MCF 10A (cell line): ENCODE measurements at regions not wholly inside any gene's neighbourhood (a gene's known extent, or its start where the extent isn't known, plus 50 kb on each side); places are given as distances from the start of the nearest gene placed in this dataset.

Experiments used
- BruUV-seq: library from RNA; stranded (reverse); fragments of 400-500 nt; replicated peaks from 2 replicates; lab custom pipeline; 2021; lab: Mats Ljungman, UMichigan
- CTCF ChIA-PET: fragments of 300-600 bp; sonication (Branson Sonifier 250); formaldehyde crosslinking; extraction: SDS; loops from one replicate; lab custom pipeline; 2021; ENCODE audit warnings: antibody characterized with exemption, inconsistent platforms; lab: Yijun Ruan, JAX
- POLR2A ChIA-PET: fragments of 300-600, 350-650 bp; sonication (Branson Sonifier 250); formaldehyde crosslinking; extraction: SDS; loops from one replicate; lab custom pipeline; 2020; ENCODE audit warnings: antibody characterized with exemption, inconsistent platforms; lab: Yijun Ruan, JAX
- DNase-seq: peaks from one replicate; pipeline ENCODE4 v3.0.0-alpha.2; 2018; ENCODE audit not compliant: unreplicated experiment
- H3K27ac Mint-ChIP-seq: one replicate; pipeline ENCODE4 v1.8.0; 2022; ENCODE audit warnings: mild to moderate bottlenecking, low read depth, mixed read lengths; ENCODE audit not compliant: unreplicated experiment
- H3K27me3 Mint-ChIP-seq: one replicate; pipeline ENCODE4 v1.8.0; 2022; ENCODE audit warnings: mixed read lengths; ENCODE audit not compliant: insufficient read depth, unreplicated experiment
- H3K36me3 Mint-ChIP-seq: one replicate; pipeline ENCODE4 v1.8.0; 2022; ENCODE audit warnings: mild to moderate bottlenecking, moderate library complexity, mixed read lengths; ENCODE audit not compliant: insufficient read depth, unreplicated experiment
- H3K4me1 Mint-ChIP-seq: one replicate; pipeline ENCODE4 v1.8.0; 2022; ENCODE audit warnings: mixed read lengths; ENCODE audit not compliant: insufficient read depth, unreplicated experiment
- H3K4me3 Mint-ChIP-seq: one replicate; pipeline ENCODE4 v1.8.0; 2022; ENCODE audit warnings: mild to moderate bottlenecking, moderate library complexity, mixed read lengths; ENCODE audit not compliant: unreplicated experiment
- H3K9me3 Mint-ChIP-seq: one replicate; pipeline ENCODE4 v1.8.0; 2022; ENCODE audit warnings: mixed read lengths; ENCODE audit not compliant: unreplicated experiment
- CTCF ChIP-seq: fragments of 200-600 bp; IDR thresholded peaks from one replicate; pipeline ENCODE4 v1.8.0; 2022; ENCODE audit warnings: antibody characterized with exemption, mild to moderate bottlenecking; ENCODE audit not compliant: unreplicated experiment
- intact Hi-C: fragments of 100-400 bp; cut with micrococcal nuclease; formaldehyde crosslinking; loops from 2 replicates; pipeline ENCODE4 v1.14.1; 2022

GRCh38 chr5:178786859-178787499 lies 56.5 kb upstream of the ZNF354A start:
- POLR2A ChIA-PET: interaction anchor here (0.6 to 8.2 kb wide), 39 partner anchors 9 to 837 kb away, joined by 3 to 116 read pairs (median 4); partner anchors contain the start of genes CLK4, HNRNPH1, ZNF354A and ZNF354B
- DNase-seq: peak; percentile 96
- no peak for TF ChIP-seq CTCF
- Mint-ChIP-seq H3K4me1 (peaks cover 58% of the 10 kb centered on the region), H3K27ac (peak overlapping the region; percentile 92), H3K4me3 (peak overlapping the region; percentile 54), H3K9me3 (no peaks in the 10 kb centered on the region), H3K27me3 (no peaks in the 10 kb centered on the region), H3K36me3 (peaks cover 5% of the 10 kb centered on the region)
- intact Hi-C loops: loop anchor here (1.0 to 5.0 kb wide), 7 partner anchors 40 to 555 kb away; partner anchors contain the start of genes PHYKPL, ZNF354A and ZNF354B
- CTCF ChIA-PET: interaction anchor here (0.5 to 2.9 kb wide), 25 partner anchors 8 to 826 kb away, joined by 3 to 22 read pairs (median 4); partner anchors contain the start of gene ZNF354A
- BruUV-seq: no TSS peak

DNA sequence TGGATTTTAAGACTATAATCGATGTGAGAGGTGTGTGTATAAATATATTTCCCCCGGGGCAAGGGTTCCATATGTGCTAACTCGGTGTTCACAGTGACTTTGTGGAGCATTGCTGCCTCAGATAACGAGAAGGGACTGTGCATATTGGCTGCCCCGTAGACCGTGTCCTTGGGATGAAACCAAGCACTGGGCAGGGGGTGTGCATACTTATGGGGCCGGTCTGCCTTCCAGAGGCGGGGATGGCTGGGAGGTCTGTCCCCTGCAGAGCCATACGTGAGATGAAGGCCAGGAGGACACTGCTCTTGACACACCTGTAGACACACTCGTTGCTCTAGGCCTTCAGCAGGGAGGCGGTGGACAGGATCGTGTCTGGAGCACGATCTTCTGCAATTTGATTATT lies 56.0 kb upstream of the ZNF354A start:
- Mint-ChIP-seq H3K27ac (peak overlapping the region; percentile 92), H3K27me3 (no peaks in the 10 kb centered on the region), H3K4me1 (peaks cover 61% of the 10 kb centered on the region), H3K9me3 (no peaks in the 10 kb centered on the region), H3K36me3 (peaks cover 8% of the 10 kb centered on the region), H3K4me3 (peak overlapping the region; percentile 4)
- intact Hi-C loops: loop anchor here (2.0 to 5.0 kb wide), 5 partner anchors 41 to 554 kb away; partner anchors contain the start of genes PHYKPL and ZNF354B
- BruUV-seq: no TSS peak
- no peak for TF ChIP-seq CTCF
- POLR2A ChIA-PET: interaction anchor here (0.6 to 8.2 kb wide), 33 partner anchors 9 to 837 kb away, joined by 3 to 116 read pairs (median 4); partner anchors contain the start of genes CLK4, HNRNPH1, ZNF354A and ZNF354B
- CTCF ChIA-PET: interaction anchor here (0.6 to 2.9 kb wide), 14 partner anchors 7 to 115 kb away, joined by 3 to 16 read pairs (median 3); no protein-coding TSS in a partner anchor
- DNase-seq: no peak

GRCh38 chr5:178785999-178786398 lies 55.5 kb upstream of the ZNF354A start:
- H3K4me3 Mint-ChIP-seq: peak overlapping the region; percentile 4
- H3K36me3 Mint-ChIP-seq: peaks cover 8% of the 10 kb centered on the region
- peak; percentile 94 for DNase-seq
- no peaks in the 10 kb centered on the region for H3K9me3 Mint-ChIP-seq
- no peaks in the 10 kb centered on the region for H3K27me3 Mint-ChIP-seq
- BruUV-seq: no TSS peak
- CTCF ChIA-PET: interaction anchor here (0.6 to 2.9 kb wide), 7 partner anchors 9 to 108 kb away, joined by 3 to 13 read pairs (median 3); no protein-coding TSS in a partner anchor
- peaks cover 64% of the 10 kb centered on the region for H3K4me1 Mint-ChIP-seq
- H3K27ac Mint-ChIP-seq: peak overlapping the region; percentile 92
- TF ChIP-seq CTCF: no peak
- POLR2A ChIA-PET: interaction anchor here (0.6 to 8.2 kb wide), 17 partner anchors 9 to 773 kb away, joined by 3 to 116 read pairs (median 4); partner anchors contain the start of genes CLK4, ZNF354A and ZNF354B
- intact Hi-C loops: loop anchor here (2.0 to 5.0 kb wide), 5 partner anchors 41 to 554 kb away; partner anchors contain the start of genes PHYKPL and ZNF354B

DNA sequence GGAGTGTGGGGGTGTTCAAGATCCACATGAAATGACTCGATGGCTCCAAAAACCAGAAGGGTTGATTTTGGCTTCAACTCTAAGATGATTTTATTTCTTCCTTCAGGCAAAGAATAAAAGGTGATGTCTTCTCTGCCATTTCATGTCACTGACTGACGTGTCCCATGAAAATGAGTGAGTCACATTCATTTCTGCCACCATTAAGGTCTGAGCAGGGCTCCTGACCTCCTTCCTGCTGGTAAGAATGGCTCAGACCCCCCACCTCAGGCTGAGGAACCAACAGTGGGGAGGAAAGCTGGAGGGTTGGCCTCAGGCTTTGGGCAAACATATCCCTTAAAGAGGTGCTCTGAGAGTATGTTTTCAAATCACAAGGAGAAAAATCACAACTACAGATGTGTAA lies 53.9 kb upstream of the ZNF354A start:
- Mint-ChIP-seq H3K36me3 (peaks cover 8% of the 10 kb centered on the region), H3K27me3 (no peaks in the 10 kb centered on the region), H3K9me3 (no peaks in the 10 kb centered on the region), H3K4me1 (peaks cover 53% of the 10 kb centered on the region), H3K4me3 (no peak overlapping the region), H3K27ac (no peak overlapping the region)
- BruUV-seq: no TSS peak
- CTCF ChIA-PET: interaction anchor here (0.6 to 1.9 kb wide), 6 partner anchors 22 to 400 kb away, joined by 3 to 4 read pairs (median 3); partner anchors contain the start of gene ZNF354B
- DNase-seq: no peak
- no peak for TF ChIP-seq CTCF
- POLR2A ChIA-PET: interaction anchor here (0.6 to 8.2 kb wide), 4 partner anchors 18 to 75 kb away, joined by 3 to 116 read pairs (median 34); partner anchors contain the start of gene ZNF354B
- intact Hi-C loops: no loop called here
